Mesenchymal stem cell (in vitro differentiated cells and primary cell): ENCODE measurements at regions not wholly inside any gene's neighbourhood (a gene's known extent, or its start where the extent isn't known, plus 50 kb on each side); places are given as distances from the start of the nearest gene placed in this dataset.

Experiments used
- DNase-seq: peaks from one replicate; pipeline ENCODE4 v3.0.0-alpha.2; 2013
- H2AFZ ChIP-seq: one replicate; pipeline ENCODE4 v1.6.1; 2013; ENCODE audit warnings: low read depth, mild to moderate bottlenecking, control low read depth, inconsistent platforms, low read length, moderate library complexity
- H2AK5ac ChIP-seq: 2 replicates; pipeline ENCODE4 v1.6.1; 2013; ENCODE audit warnings: low read length, moderate library complexity, mild to moderate bottlenecking, inconsistent platforms; ENCODE audit not compliant: severe bottlenecking
- H2BK120ac ChIP-seq: one replicate; pipeline ENCODE4 v1.6.1; 2013; ENCODE audit warnings: low read depth, mild to moderate bottlenecking, inconsistent platforms, low read length, moderate library complexity
- H2BK12ac ChIP-seq, 2 experiments: one replicate each; pipeline ENCODE4 v1.6.1; 2013; ENCODE audit warnings: inconsistent platforms in 2 of 2, low read length in 2 of 2, mild to moderate bottlenecking in 2 of 2, moderate library complexity in 2 of 2, control low read depth in 1 of 2
- H2BK15ac ChIP-seq: one replicate; pipeline ENCODE4 v1.6.1; 2013; ENCODE audit warnings: mild to moderate bottlenecking, low read depth, inconsistent platforms; ENCODE audit not compliant: poor library complexity, severe bottlenecking
- H2BK5ac ChIP-seq: 2 replicates; pipeline ENCODE4 v1.6.1; 2013; ENCODE audit warnings: low read depth, mild to moderate bottlenecking, low read length, control low read depth, inconsistent platforms; ENCODE audit not compliant: poor library complexity, severe bottlenecking
- H3K14ac ChIP-seq, 2 experiments: one replicate each; pipeline ENCODE4 v1.6.1; 2013; ENCODE audit warnings: inconsistent platforms in 2 of 2, low read length in 2 of 2, control low read depth in 1 of 2, mild to moderate bottlenecking in 1 of 2, moderate library complexity in 1 of 2
- H3K18ac ChIP-seq, 2 experiments: one replicate each; pipeline ENCODE4 v1.6.1; 2013; ENCODE audit warnings: inconsistent platforms in 2 of 2, low read length in 2 of 2, control low read depth in 1 of 2, low read depth in 1 of 2, mild to moderate bottlenecking in 1 of 2
- H3K23ac ChIP-seq, 2 experiments: one replicate each; pipeline ENCODE4 v1.6.1; 2013; ENCODE audit warnings: inconsistent platforms in 2 of 2, low read length in 2 of 2, mild to moderate bottlenecking in 2 of 2, moderate library complexity in 2 of 2, control low read depth in 1 of 2
- H3K27ac ChIP-seq: 2 replicates; pipeline ENCODE4 v1.5.1; 2013; ENCODE audit warnings: mild to moderate bottlenecking, moderate library complexity, low read length, control low read depth, inconsistent platforms; ENCODE audit not compliant: poor library complexity, severe bottlenecking
- H3K27me3 ChIP-seq, 2 experiments: 2 replicates each; pipeline versions ENCODE4 v1.6.1 to v1.7.0; 2013; ENCODE audit warnings: low read length in 2 of 2, mild to moderate bottlenecking in 2 of 2, moderate library complexity in 2 of 2, control low read depth in 1 of 2, inconsistent platforms in 1 of 2; ENCODE audit not compliant: control insufficient read depth in 1 of 2, insufficient read depth in 1 of 2
- H3K36me3 ChIP-seq, 2 experiments: 2 replicates each; pipeline versions ENCODE4 v1.6.1 to v1.7.0; 2013; ENCODE audit warnings: low read length in 2 of 2, control low read depth in 1 of 2, inconsistent platforms in 1 of 2, low read depth in 1 of 2, mild to moderate bottlenecking in 1 of 2; ENCODE audit not compliant: insufficient read depth in 2 of 2, control insufficient read depth in 1 of 2
- H3K4ac ChIP-seq, 2 experiments: one replicate each; pipeline ENCODE4 v1.6.1; 2013; ENCODE audit warnings: inconsistent platforms in 2 of 2, low read length in 2 of 2, mild to moderate bottlenecking in 2 of 2, moderate library complexity in 2 of 2, control low read depth in 1 of 2, low read depth in 1 of 2
- H3K4me1 ChIP-seq: 2 replicates; pipeline ENCODE4 v1.6.1; 2013; ENCODE audit warnings: low read depth, low read length, control low read depth; ENCODE audit not compliant: control insufficient read depth, insufficient read depth
- H3K4me2 ChIP-seq: 2 replicates; pipeline ENCODE4 v1.6.1; 2013; ENCODE audit warnings: low read length, mild to moderate bottlenecking, inconsistent platforms; ENCODE audit not compliant: poor library complexity, severe bottlenecking
- H3K4me3 ChIP-seq, 2 experiments: 2 replicates each; pipeline versions ENCODE4 v1.5.1 to v1.7.0; 2013; ENCODE audit warnings: low read length in 2 of 2, mild to moderate bottlenecking in 2 of 2, control low read depth in 1 of 2, low read depth in 1 of 2; ENCODE audit not compliant: insufficient read depth in 1 of 2
- H3K79me1 ChIP-seq: replicated peaks from 2 replicates; pipeline ENCODE4 v1.6.1; 2013; ENCODE audit warnings: mild to moderate bottlenecking, control low read depth, low read length, inconsistent platforms; ENCODE audit not compliant: poor library complexity, severe bottlenecking
- H3K9ac ChIP-seq: 2 replicates; pipeline ENCODE4 v1.7.0; 2013; ENCODE audit warnings: mild to moderate bottlenecking, low read length, moderate library complexity
- H3K9me3 ChIP-seq: 2 replicates; pipeline ENCODE4 v1.7.0; 2013; ENCODE audit warnings: mild to moderate bottlenecking, low read length; ENCODE audit not compliant: control insufficient read depth
- H4K8ac ChIP-seq: one replicate; pipeline ENCODE4 v1.6.1; 2013; ENCODE audit warnings: inconsistent platforms, mild to moderate bottlenecking, low read length, moderate library complexity
- H4K91ac ChIP-seq: one replicate; pipeline ENCODE4 v1.6.1; 2013; ENCODE audit warnings: mild to moderate bottlenecking, low read length, inconsistent platforms
- WGBS: methylation state at CpG from one replicate; pipeline ENCODE4 v1.1.7; 2013; ENCODE audit warnings: mixed read lengths; 5-methylcytosine and 5-hydroxymethylcytosine counted together

- no peaks in the 10 kb centered on the region for H3K9me3 ChIP-seq
- no peak overlapping the region for H3K18ac ChIP-seq
- H3K27ac ChIP-seq, result no peak overlapping the region
- H3K79me1 ChIP-seq, result no peaks in the 10 kb centered on the region
- no peaks in the 10 kb centered on the region for H3K4me1 ChIP-seq
- no peak overlapping the region for H3K4ac ChIP-seq
- H3K36me3 ChIP-seq, result no peaks in the 10 kb centered on the region
- H2BK120ac ChIP-seq, result no peak overlapping the region
- no peak overlapping the region for H2BK15ac ChIP-seq
- no peak overlapping the region for H3K4me2 ChIP-seq
- H2BK12ac ChIP-seq, result no peak overlapping the region
- H2AFZ ChIP-seq, result no peak overlapping the region
- no peak overlapping the region for H3K9ac ChIP-seq
- H2AK5ac ChIP-seq, result no peak overlapping the region
- no peak overlapping the region for H3K23ac ChIP-seq
- no peak overlapping the region for H4K91ac ChIP-seq
- no peaks in the 10 kb centered on the region for H3K27me3 ChIP-seq
- no peak overlapping the region for H2BK5ac ChIP-seq
- 92% methylated on average over 1 of the region's 1 CpG for WGBS
- H3K14ac ChIP-seq, result no peak overlapping the region
- H3K4me3 ChIP-seq, result no peak overlapping the region
- no peak overlapping the region for H4K8ac ChIP-seq
- DNase-seq, result no peak
Observed at GRCh38 chr5:40022057-40022456, 597.3 kb upstream of the DAB2 start.

DNA sequence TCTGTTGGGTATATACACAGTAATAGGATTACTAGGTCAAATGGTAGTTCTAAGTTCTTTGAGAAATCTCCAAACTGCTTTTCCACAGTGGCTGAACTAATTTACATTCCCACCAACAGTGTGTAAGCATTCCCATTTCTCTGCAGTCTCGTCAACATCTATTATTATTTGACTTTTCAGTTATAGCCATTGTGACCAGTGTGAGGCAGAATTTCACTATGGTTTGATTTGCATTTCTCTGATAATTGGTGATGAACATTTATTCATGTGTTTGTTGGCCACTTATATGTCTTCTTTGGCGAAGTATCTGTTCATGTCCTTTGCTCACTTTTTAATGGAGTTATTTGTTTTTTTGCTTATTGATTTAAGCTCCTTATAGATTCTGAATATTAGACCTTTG is 596.2 kb upstream of the DAB2 start:
- H2BK5ac ChIP-seq, result no peak overlapping the region
- no peak overlapping the region for H3K4ac ChIP-seq
- no peak overlapping the region for H2AK5ac ChIP-seq
- no CpG with 5 or more reads among the region's 2 CpGs for WGBS
- H3K4me1 ChIP-seq, result no peaks in the 10 kb centered on the region
- H2AFZ ChIP-seq, result no peak overlapping the region
- H3K27ac ChIP-seq, result no peak overlapping the region
- H3K9me3 ChIP-seq, result no peaks in the 10 kb centered on the region
- no peak overlapping the region for H3K4me3 ChIP-seq
- H3K9ac ChIP-seq, result no peak overlapping the region
- no peaks in the 10 kb centered on the region for H3K27me3 ChIP-seq
- no peak overlapping the region for H3K18ac ChIP-seq
- no peaks in the 10 kb centered on the region for H3K79me1 ChIP-seq
- H4K91ac ChIP-seq, result no peak overlapping the region
- no peaks in the 10 kb centered on the region for H3K36me3 ChIP-seq
- no peak overlapping the region for H4K8ac ChIP-seq
- no peak overlapping the region for H3K23ac ChIP-seq
- no peak overlapping the region for H2BK120ac ChIP-seq
- no peak overlapping the region for H3K14ac ChIP-seq
- DNase-seq, result no peak
- no peak overlapping the region for H2BK15ac ChIP-seq
- H3K4me2 ChIP-seq, result no peak overlapping the region
- no peak overlapping the region for H2BK12ac ChIP-seq

DNA sequence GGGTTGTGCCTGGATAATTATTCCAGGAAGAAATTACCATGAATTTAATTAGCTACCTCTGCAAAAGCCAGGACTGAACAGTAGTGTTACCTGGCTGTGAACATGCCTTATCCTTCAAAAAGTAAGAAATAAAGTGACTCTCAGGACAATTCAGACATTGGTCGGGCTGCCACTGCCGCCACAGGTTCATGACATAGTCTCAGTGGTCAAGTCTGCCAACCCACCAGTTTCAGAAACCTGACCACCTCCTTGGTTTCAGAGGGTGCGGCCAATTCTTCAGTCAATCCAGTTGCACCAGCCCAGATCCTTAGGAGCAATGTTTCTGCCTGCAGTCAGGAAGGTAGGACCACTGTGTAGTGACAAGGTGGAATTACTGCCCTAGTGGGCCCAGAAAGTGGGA is 593.1 kb upstream of the DAB2 start:
- no peak for DNase-seq
- Histone ChIP-seq H3K9me3 (no peaks in the 10 kb centered on the region), H3K4me2 (no peak overlapping the region), H2AFZ (no peak overlapping the region), H4K91ac (no peak overlapping the region), H3K4me3 (no peak overlapping the region), H2BK15ac (no peak overlapping the region), H3K23ac (no peak overlapping the region), H2BK12ac (no peak overlapping the region), H3K18ac (no peak overlapping the region), H2BK120ac (no peak overlapping the region), H3K9ac (no peak overlapping the region), H3K14ac (no peak overlapping the region), H2BK5ac (no peak overlapping the region), H2AK5ac (no peak overlapping the region), H3K27ac (no peak overlapping the region), H3K4me1 (no peaks in the 10 kb centered on the region), H4K8ac (no peak overlapping the region), H3K27me3 (no peaks in the 10 kb centered on the region), H3K36me3 (no peaks in the 10 kb centered on the region), H3K4ac (no peak overlapping the region), H3K79me1 (no peaks in the 10 kb centered on the region)
- whole genome bisulfite sequencing, result 77% methylated on average over 3 of the region's 3 CpGs

DNA sequence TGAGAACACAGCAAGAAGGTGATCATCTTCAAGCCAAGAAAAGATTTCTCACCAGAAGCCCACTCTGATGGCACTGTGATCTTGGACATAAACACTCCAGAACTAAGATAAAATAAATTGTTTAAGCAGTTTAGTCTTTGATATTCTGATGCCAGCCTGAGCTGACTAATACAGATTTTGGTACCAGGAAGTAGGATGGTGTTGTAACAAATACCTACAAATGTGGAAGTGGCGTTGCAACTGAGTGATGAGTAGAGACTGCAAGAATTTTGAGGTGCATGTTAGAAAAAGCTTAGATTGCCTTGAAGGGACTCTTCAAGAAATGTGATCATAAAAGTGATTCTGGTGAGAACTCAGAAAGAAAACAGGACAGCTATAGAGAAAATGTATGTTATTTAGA is 592.4 kb upstream of the DAB2 start:
- Histone ChIP-seq H2BK12ac (no peak overlapping the region), H2BK5ac (no peak overlapping the region), H4K8ac (no peak overlapping the region), H3K36me3 (no peaks in the 10 kb centered on the region), H3K18ac (no peak overlapping the region), H3K9ac (no peak overlapping the region), H3K4me1 (no peaks in the 10 kb centered on the region), H2AFZ (no peak overlapping the region), H3K9me3 (no peaks in the 10 kb centered on the region), H3K4ac (no peak overlapping the region), H4K91ac (no peak overlapping the region), H3K79me1 (no peaks in the 10 kb centered on the region), H3K27ac (no peak overlapping the region), H3K23ac (no peak overlapping the region), H3K4me2 (no peak overlapping the region), H3K4me3 (no peak overlapping the region), H3K14ac (no peak overlapping the region), H2BK120ac (no peak overlapping the region), H2BK15ac (no peak overlapping the region), H3K27me3 (no peaks in the 10 kb centered on the region), H2AK5ac (no peak overlapping the region)
- WGBS, result 77% methylated on average over 1 of the region's 1 CpG
- DNase-seq, result no peak
